HUDEP-2 (cell line): ENCODE measurements at regions not wholly inside any gene's neighbourhood (a gene's known extent, or its start where the extent isn't known, plus 50 kb on each side); places are given as distances from the start of the nearest gene placed in this dataset.

Experiments
- DNase-seq, 76 experiments: peaks; one replicate each; lab custom pipeline; 2025; ENCODE audit not compliant: unreplicated experiment in 76 of 76; lab: John Stamatoyannopoulos, UW

GRCh38 chr9:118967901-118968300 is 401.3 kb downstream of the BRINP1 start:
- DNase-seq, result no peak

GRCh38 chr9:118975736-118976135 is 393.5 kb downstream of the BRINP1 start:
- no peak for DNase-seq

GRCh38 chr9:118976160-118976559 is 393.1 kb downstream of the BRINP1 start:
- no peak for DNase-seq

GRCh38 chr9:118984607-118985006 is 384.6 kb downstream of the BRINP1 start:
- DNase-seq, result no peak

GRCh38 chr9:118985851-118986250 is 383.4 kb downstream of the BRINP1 start:
- no peak for DNase-seq

GRCh38 chr9:118987167-118987566 is 382.1 kb downstream of the BRINP1 start:
- DNase-seq, result no peak

- DNase-seq, result no peak
These were observed 378.3 kb downstream of the BRINP1 start for GRCh38 chr9:118990949-118991348.

GRCh38 chr9:118991366-118992285 is 377.6 kb downstream of the BRINP1 start:
- no peak for DNase-seq

GRCh38 chr9:118992813-118993794 is 376.1 kb downstream of the BRINP1 start:
- DNase-seq, result no peak

- DNase-seq, result no peak
These were observed 375.3 kb downstream of the BRINP1 start for GRCh38 chr9:118993965-118994364.

- DNase-seq, result no peak
These were observed 366.7 kb downstream of the BRINP1 start for GRCh38 chr9:119002491-119002890.

- no peak for DNase-seq
These were observed 366.0 kb downstream of the BRINP1 start for GRCh38 chr9:119003201-119003611.

- no peak for DNase-seq
These were observed 365.2 kb downstream of the BRINP1 start for GRCh38 chr9:119003882-119004617.

- DNase-seq, result no peak
These were observed 364.6 kb downstream of the BRINP1 start for GRCh38 chr9:119004618-119004990.

- DNase-seq, result no peak
These were observed 364.1 kb downstream of the BRINP1 start for GRCh38 chr9:119005162-119005561.

- DNase-seq, result no peak
These were observed 360.0 kb downstream of the BRINP1 start for GRCh38 chr9:119009249-119009648.

- DNase-seq, result no peak
These were observed 349.0 kb downstream of the BRINP1 start for GRCh38 chr9:119020284-119020683.

- no peak for DNase-seq
These were observed 348.4 kb downstream of the BRINP1 start for GRCh38 chr9:119020730-119021333.

GRCh38 chr9:119026120-119026519 is 343.1 kb downstream of the BRINP1 start:
- DNase-seq, result no peak
